Upper lobe of right lung (tissue), 1 donor: ENCODE measurements at regions not wholly inside any gene's neighbourhood (a gene's known extent, or its start where the extent isn't known, plus 50 kb on each side); places are given as distances from the start of the nearest gene placed in this dataset.
"Not testable (repeated sequence)": the region's sequence is repeated elsewhere in the genome, so short reads cannot be mapped to it uniquely, and the experiment has no call there.

ENCODE experiments used
- ATAC-seq: fragments of 200-7000 bp; cut with Tn5 transposase; one replicate; pipeline ENCODE4 v1.9.1; 2020; ENCODE audit warnings: mild to moderate bottlenecking, moderate library complexity
- DNase-seq: peaks from one replicate; pipeline ENCODE4 v3.0.0-alpha.2; 2020
- H3K27ac ChIP-seq: fragments of 200-600 bp; one replicate; pipeline ENCODE4 v1.8.0; 2022
- H3K27me3 ChIP-seq: fragments of 200-600 bp; one replicate; pipeline ENCODE4 v1.8.0; 2022; ENCODE audit warnings: mild to moderate bottlenecking
- H3K36me3 ChIP-seq: fragments of 200-600 bp; one replicate; pipeline ENCODE4 v1.8.0; 2022
- H3K4me1 ChIP-seq: fragments of 200-600 bp; one replicate; pipeline ENCODE4 v1.8.0; 2022
- H3K4me3 ChIP-seq: fragments of 200-600 bp; one replicate; pipeline ENCODE4 v1.8.0; 2022; ENCODE audit warnings: mild to moderate bottlenecking
- H3K9me3 ChIP-seq: fragments of 200-600 bp; one replicate; pipeline ENCODE4 v1.8.0; 2022
- intact Hi-C: fragments of 100-400 bp; cut with DNase I; formaldehyde crosslinking; loops from one replicate; pipeline ENCODE4 v1.11.0; 2022
- TF ChIP-seq, protein P1 (sequence below): fragments of 200-600 bp; IDR thresholded peaks from one replicate; pipeline ENCODE4 v1.8.0; 2022; ENCODE audit warnings: antibody characterized with exemption
- donor health status: DM: no; HTN: yes; CAD: no; lungs with severe emphysema.

DNA sequence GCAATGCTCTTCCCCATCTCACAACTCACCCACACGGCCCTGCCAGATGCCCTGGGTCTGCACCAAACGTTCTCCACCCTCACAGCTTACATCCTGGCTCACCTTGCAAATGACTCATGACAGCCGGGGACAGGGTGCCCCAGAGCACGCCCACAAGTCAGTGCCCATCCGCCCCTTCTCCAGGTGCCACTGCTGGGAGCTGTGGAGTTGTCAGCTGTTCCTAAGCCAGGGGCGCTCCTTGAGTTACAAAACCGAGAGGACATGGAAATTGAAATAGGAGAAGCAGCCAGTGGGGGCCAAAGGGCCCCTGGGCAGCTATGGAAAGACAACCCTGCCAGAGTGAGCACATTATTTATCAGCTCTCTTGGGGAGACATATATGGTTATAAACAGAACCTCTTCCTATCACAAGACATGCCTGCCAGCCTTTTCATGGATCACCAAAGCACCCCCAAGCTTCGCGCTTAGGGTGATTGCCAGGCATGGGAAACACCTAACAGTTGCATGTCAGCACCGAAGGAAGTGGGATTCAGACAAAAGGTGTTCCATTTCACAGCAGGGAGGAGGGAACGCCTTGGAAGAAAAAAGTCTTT is 236.8 kb downstream of the LY86 start:
- H3K4me3 ChIP-seq, result no peak overlapping the region
- no peaks in the 10 kb centered on the region for H3K9me3 ChIP-seq
- H3K4me1 ChIP-seq, result peaks cover 12% of the 10 kb centered on the region
- no peaks in the 10 kb centered on the region for H3K36me3 ChIP-seq
- no peak overlapping the region for H3K27ac ChIP-seq
- TF ChIP-seq, protein P1, sequence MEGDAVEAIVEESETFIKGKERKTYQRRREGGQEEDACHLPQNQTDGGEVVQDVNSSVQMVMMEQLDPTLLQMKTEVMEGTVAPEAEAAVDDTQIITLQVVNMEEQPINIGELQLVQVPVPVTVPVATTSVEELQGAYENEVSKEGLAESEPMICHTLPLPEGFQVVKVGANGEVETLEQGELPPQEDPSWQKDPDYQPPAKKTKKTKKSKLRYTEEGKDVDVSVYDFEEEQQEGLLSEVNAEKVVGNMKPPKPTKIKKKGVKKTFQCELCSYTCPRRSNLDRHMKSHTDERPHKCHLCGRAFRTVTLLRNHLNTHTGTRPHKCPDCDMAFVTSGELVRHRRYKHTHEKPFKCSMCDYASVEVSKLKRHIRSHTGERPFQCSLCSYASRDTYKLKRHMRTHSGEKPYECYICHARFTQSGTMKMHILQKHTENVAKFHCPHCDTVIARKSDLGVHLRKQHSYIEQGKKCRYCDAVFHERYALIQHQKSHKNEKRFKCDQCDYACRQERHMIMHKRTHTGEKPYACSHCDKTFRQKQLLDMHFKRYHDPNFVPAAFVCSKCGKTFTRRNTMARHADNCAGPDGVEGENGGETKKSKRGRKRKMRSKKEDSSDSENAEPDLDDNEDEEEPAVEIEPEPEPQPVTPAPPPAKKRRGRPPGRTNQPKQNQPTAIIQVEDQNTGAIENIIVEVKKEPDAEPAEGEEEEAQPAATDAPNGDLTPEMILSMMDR, result no peak
- H3K27me3 ChIP-seq, result no peaks in the 10 kb centered on the region
- intact Hi-C loops, result no loop called here
- DNase-seq (no peak), ATAC-seq (no peak)

DNA sequence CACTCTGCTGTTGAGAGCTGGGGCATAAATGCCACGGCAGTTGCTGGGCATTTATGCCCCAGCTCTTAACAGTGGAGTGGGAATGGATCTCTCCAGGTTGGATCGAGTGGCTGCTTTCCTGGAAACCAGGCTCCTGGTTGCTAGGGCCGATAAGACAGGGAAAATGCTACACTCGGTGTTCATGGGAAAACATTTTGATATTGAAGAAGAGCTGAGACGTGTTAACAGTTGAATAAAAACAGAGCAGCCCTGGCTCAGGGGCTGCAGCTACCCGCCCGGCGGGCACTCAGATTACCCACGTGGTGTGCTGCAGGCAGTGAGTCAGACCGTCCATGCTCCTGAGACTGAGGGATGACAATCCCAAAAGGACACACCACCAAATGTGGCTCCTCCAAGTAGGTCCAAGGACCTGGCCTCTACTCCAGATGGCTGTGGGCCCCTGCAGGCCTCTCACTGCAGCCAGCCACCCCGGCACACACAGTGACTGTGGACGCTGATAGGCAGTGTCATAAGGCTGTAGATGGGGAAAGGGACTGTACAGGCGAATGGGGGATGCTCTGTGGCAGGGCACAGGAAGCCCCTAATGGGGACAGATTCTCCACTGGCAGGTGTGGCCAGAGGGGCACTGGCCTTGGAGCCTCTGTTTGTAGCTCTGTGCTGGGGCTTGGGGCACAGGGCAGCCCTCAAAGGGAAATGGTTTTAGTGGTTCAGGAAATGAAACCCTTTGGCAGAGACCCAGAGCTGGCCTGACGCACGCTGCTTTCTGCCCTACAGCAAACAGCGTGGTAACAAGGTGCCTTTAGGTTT is 237.8 kb downstream of the LY86 start:
- intact Hi-C loops, result no loop called here
- ATAC-seq, result peak; percentile 83
- DNase-seq, result peak; percentile 77
- TF ChIP-seq, protein P1, result no peak
- H3K27ac ChIP-seq, result peak overlapping the region; percentile 24
- H3K4me3 ChIP-seq, result no peak overlapping the region
- no peaks in the 10 kb centered on the region for H3K36me3 ChIP-seq
- H3K9me3 ChIP-seq, result no peaks in the 10 kb centered on the region
- peaks cover 12% of the 10 kb centered on the region for H3K4me1 ChIP-seq
- H3K27me3 ChIP-seq, result no peaks in the 10 kb centered on the region

DNA sequence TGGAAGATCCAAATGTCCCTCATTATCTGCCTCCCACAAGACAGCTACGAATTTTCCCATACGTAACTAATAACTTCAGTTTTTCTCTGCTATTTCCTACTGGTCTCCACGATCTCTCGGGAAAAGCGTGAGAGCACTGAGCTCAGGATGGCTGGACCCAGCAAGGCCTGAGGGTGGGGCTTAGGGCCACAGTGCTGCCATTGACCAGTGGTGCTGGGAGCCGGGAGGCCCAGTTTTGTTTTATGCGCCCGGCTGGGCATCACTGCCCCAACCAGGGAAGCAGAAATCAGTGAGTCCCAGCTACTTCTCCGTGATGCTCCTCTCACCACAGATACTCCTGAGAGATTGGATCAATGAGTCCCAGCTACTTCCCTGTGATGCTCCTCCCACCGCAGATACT is 238.4 kb downstream of the LY86 start:
- intact Hi-C loops, result no loop called here
- Histone ChIP-seq H3K36me3 (no peaks in the 10 kb centered on the region), H3K27me3 (no peaks in the 10 kb centered on the region), H3K27ac (peak overlapping the region; percentile 24), H3K9me3 (no peaks in the 10 kb centered on the region), H3K4me3 (no peak overlapping the region), H3K4me1 (peaks cover 12% of the 10 kb centered on the region)
- TF ChIP-seq, protein P1, result no peak
- DNase-seq (no peak), ATAC-seq (no peak)

DNA sequence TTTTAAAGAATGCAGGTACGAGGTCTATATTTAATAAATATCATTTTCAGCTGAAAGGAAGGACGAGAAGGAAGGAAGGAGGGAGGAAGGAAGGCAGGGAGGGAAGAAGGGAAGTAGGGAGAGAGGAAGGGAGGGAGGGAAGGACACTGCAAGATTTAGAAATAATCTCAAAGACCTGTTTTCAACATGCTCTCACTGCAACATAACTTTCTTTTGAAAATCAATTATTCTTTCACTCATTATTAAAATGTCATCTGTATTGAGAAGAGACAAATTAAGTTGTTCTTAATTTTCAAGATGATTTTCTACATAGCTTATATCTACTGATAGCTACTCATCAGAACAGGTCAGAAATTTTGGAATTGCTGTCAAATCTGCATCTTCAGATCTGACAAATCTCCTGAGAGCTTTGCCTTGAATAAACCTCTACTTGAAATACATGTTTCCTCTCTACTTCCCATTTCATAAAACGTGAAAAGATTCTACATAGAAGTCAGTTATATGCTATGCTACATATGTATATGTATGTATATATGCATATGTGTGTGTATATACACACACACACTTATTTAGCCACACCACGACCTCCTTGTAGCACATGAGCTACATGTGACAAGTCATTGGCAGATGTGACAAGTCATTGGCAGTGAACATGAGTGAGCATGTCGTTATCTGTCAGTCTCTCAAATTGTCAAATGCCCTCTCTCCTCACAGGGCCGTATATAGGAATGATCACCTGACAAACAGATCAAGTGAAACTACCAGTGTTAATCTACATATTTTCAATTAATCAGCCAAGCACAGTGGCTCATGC is 241.6 kb downstream of the LY86 start:
- TF ChIP-seq, protein P1, result no peak
- Histone ChIP-seq H3K4me3 (no peak overlapping the region), H3K27me3 (no peaks in the 10 kb centered on the region), H3K27ac (no peak overlapping the region), H3K36me3 (no peaks in the 10 kb centered on the region), H3K4me1 (peaks cover 12% of the 10 kb centered on the region), H3K9me3 (no peaks in the 10 kb centered on the region)
- ATAC-seq (no peak), DNase-seq (no peak)
- intact Hi-C loops, result no loop called here

DNA sequence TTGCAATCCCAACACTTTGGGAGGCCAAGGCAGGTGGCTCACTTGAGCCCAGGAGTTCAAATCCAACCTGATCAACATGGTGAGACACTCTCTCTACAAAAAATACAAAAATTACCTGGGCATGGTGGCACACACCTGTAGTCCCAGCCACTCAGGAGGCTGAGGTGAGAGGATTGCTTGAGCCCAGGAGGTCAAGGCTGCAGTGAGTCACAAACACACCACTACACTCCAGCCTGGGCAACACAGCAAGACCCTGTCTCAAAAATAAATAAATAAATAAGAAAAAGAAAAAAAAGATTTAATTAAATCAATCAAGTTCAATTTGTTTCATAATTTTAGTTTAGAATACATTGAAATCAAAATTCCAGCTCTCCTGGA is 242.2 kb downstream of the LY86 start:
- H3K27me3 ChIP-seq, H3K36me3 ChIP-seq, H3K4me3 ChIP-seq, intact Hi-C loops, ATAC-seq, H3K27ac ChIP-seq, DNase-seq, H3K9me3 ChIP-seq: not testable (repeated sequence)
- peaks cover 12% of the 10 kb centered on the region for H3K4me1 ChIP-seq

DNA sequence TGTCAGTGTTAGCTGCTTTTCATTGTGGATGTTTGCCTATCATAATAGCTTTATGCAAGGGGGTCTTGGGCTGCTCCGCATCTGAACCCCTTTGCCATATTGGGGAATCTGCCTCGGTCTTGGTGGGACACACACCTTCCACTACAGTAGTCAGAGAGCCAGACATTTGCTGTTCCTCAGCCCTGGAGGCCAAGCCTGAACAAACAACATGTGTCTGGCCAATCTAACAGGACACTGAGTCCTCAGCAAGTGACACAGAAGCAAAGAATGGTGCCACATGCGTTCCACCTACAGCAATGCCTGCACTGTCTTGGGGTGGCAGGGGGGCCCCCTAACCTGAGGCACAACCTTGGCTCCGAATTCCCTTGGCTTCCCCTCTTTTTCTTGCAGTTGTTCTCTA is 243.9 kb downstream of the LY86 start:
- TF ChIP-seq, protein P1, result no peak
- H3K4me1 ChIP-seq, result no peaks in the 10 kb centered on the region
- DNase-seq (no peak), ATAC-seq (no peak)
- no peak overlapping the region for H3K27ac ChIP-seq
- H3K36me3 ChIP-seq, result no peaks in the 10 kb centered on the region
- H3K9me3 ChIP-seq, result no peaks in the 10 kb centered on the region
- no peaks in the 10 kb centered on the region for H3K27me3 ChIP-seq
- intact Hi-C loops, result no loop called here
- no peak overlapping the region for H3K4me3 ChIP-seq
